Smooth muscle cell (in vitro differentiated cells): ENCODE measurements at regions not wholly inside any gene's neighbourhood (a gene's known extent, or its start where the extent isn't known, plus 50 kb on each side); places are given as distances from the start of the nearest gene placed in this dataset.

Experiments
- DNase-seq: peaks from one replicate; lab custom pipeline; 2025; ENCODE audit not compliant: unreplicated experiment; lab: John Stamatoyannopoulos, UW
- H2AFZ ChIP-seq: fragments of 200-600 bp; sonication (generic); 2 replicates; pipeline ENCODE4 v1.6.0; 2016; ENCODE audit warnings: antibody characterized with exemption, low read depth, mild to moderate bottlenecking
- H3F3A ChIP-seq: fragments of 200-600 bp; sonication (generic); 2 replicates; pipeline ENCODE4 v1.6.0; 2017; ENCODE audit warnings: antibody characterized with exemption, low read depth
- H3K27ac ChIP-seq: fragments of 200-600 bp; sonication (generic); 2 replicates; pipeline ENCODE4 v1.5.1; 2016; ENCODE audit warnings: low read depth, mild to moderate bottlenecking
- H3K27me3 ChIP-seq: fragments of 200-600 bp; sonication (generic); 2 replicates; pipeline ENCODE4 v1.6.1; 2016; ENCODE audit warnings: low read depth, mild to moderate bottlenecking
- H3K36me3 ChIP-seq: fragments of 200-600 bp; sonication (generic); 2 replicates; pipeline ENCODE4 v1.5.1; 2016; ENCODE audit warnings: low read depth
- H3K4me1 ChIP-seq: fragments of 200-600 bp; sonication (generic); 2 replicates; pipeline ENCODE4 v1.5.1; 2016; ENCODE audit warnings: low read depth
- H3K4me2 ChIP-seq: fragments of 200-600 bp; sonication (generic); 2 replicates; pipeline ENCODE4 v1.6.0; 2016; ENCODE audit warnings: mild to moderate bottlenecking
- H3K4me3 ChIP-seq: fragments of 200-600 bp; sonication (generic); 2 replicates; pipeline ENCODE4 v1.5.1; 2016; ENCODE audit warnings: mild to moderate bottlenecking
- H3K79me2 ChIP-seq: fragments of 200-600 bp; sonication (generic); 2 replicates; pipeline ENCODE4 v1.6.0; 2016; ENCODE audit warnings: low read depth, mild to moderate bottlenecking
- H3K9ac ChIP-seq: fragments of 200-600 bp; sonication (generic); 2 replicates; pipeline ENCODE4 v1.6.0; 2016; ENCODE audit warnings: low read depth
- H3K9me3 ChIP-seq: fragments of 200-600 bp; sonication (generic); replicated peaks from 2 replicates; pipeline ENCODE4 v1.5.1; 2016; ENCODE audit warnings: low read depth
- H4K20me1 ChIP-seq: fragments of 200-600 bp; sonication (generic); 2 replicates; pipeline ENCODE4 v1.6.0; 2016; ENCODE audit warnings: low read depth
- CTCF ChIP-seq: fragments of 200-600 bp; sonication (generic); IDR thresholded peaks from 2 replicates; pipeline ENCODE4 v1.5.1; 2017; ENCODE audit warnings: borderline replicate concordance, mild to moderate bottlenecking, antibody characterized with exemption; ENCODE audit not compliant: insufficient read depth, poor library complexity, severe bottlenecking
- WGBS: methylation state at CpG from one replicate; pipeline ENCODE4 v1.1.7; 2016; ENCODE audit warnings: low lambda C conversion rate; 5-methylcytosine and 5-hydroxymethylcytosine counted together

GRCh38 chr20:6959900-6960312 lies 192.4 kb downstream of the BMP2 start:
- Histone ChIP-seq H2AFZ (no peak overlapping the region), H3K36me3 (no peaks in the 10 kb centered on the region), H3K4me1 (peaks cover 3% of the 10 kb centered on the region), H3K4me3 (no peak overlapping the region), H3K4me2 (no peak overlapping the region), H4K20me1 (no peaks in the 10 kb centered on the region), H3K27ac (no peak overlapping the region), H3K9ac (no peak overlapping the region), H3K79me2 (no peaks in the 10 kb centered on the region), H3K9me3 (no peaks in the 10 kb centered on the region), H3K27me3 (no peaks in the 10 kb centered on the region), H3F3A (no peaks in the 10 kb centered on the region)
- no peak for TF ChIP-seq CTCF
- 26% methylated on average over 3 of the region's 3 CpGs for WGBS
- DNase-seq = no peak

- 75% methylated on average over 1 of the region's 1 CpG for WGBS
- Histone ChIP-seq H3K79me2 (no peaks in the 10 kb centered on the region), H3K9ac (no peak overlapping the region), H3K4me2 (no peak overlapping the region), H3K36me3 (no peaks in the 10 kb centered on the region), H3K27ac (no peak overlapping the region), H3K9me3 (no peaks in the 10 kb centered on the region), H3F3A (no peaks in the 10 kb centered on the region), H3K4me1 (no peaks in the 10 kb centered on the region), H3K4me3 (no peak overlapping the region), H4K20me1 (no peaks in the 10 kb centered on the region), H2AFZ (no peak overlapping the region), H3K27me3 (no peaks in the 10 kb centered on the region)
- DNase-seq = no peak
- TF ChIP-seq CTCF = no peak
Measured at GRCh38 chr20:6966721-6967120, 199.2 kb downstream of the BMP2 start.

DNA sequence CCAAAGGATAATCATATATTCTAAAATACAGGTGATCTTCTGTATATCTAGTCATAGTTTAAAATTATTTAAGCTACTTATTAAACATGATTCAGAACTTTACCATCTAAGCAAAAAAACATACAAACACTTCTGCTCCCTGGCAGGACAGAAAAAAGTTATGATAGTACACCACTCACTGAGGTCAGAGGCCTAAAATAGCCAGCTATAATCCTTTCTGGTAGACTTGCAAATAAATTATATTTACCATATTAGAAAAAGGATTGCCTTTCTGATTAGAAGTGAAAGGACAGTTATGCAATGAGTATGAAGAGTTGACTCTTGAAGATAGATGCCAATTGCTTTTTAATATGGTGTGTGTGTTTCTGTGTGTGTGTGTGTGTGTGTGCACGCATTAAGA lies 207.4 kb downstream of the BMP2 start:
- TF ChIP-seq CTCF = no peak
- DNase-seq = no peak
- no peak overlapping the region for H3K4me3 ChIP-seq
- no peak overlapping the region for H3K4me2 ChIP-seq
- no peaks in the 10 kb centered on the region for H3F3A ChIP-seq
- no peak overlapping the region for H2AFZ ChIP-seq
- no peaks in the 10 kb centered on the region for H3K4me1 ChIP-seq
- H3K9ac ChIP-seq = no peak overlapping the region
- no peak overlapping the region for H3K27ac ChIP-seq
- no peaks in the 10 kb centered on the region for H3K79me2 ChIP-seq
- no peaks in the 10 kb centered on the region for H4K20me1 ChIP-seq
- no peaks in the 10 kb centered on the region for H3K9me3 ChIP-seq
- no peaks in the 10 kb centered on the region for H3K27me3 ChIP-seq
- 74% methylated on average over 1 of the region's 1 CpG for WGBS
- H3K36me3 ChIP-seq = no peaks in the 10 kb centered on the region

GRCh38 chr20:6975311-6975710 lies 207.8 kb downstream of the BMP2 start:
- Histone ChIP-seq H3K9me3 (no peaks in the 10 kb centered on the region), H3K4me2 (no peak overlapping the region), H3K79me2 (no peaks in the 10 kb centered on the region), H4K20me1 (no peaks in the 10 kb centered on the region), H3K4me1 (no peaks in the 10 kb centered on the region), H3K36me3 (no peaks in the 10 kb centered on the region), H3K27me3 (no peaks in the 10 kb centered on the region), H2AFZ (no peak overlapping the region), H3K27ac (no peak overlapping the region), H3K4me3 (no peak overlapping the region), H3K9ac (no peak overlapping the region), H3F3A (no peaks in the 10 kb centered on the region)
- 87% methylated on average over 1 of the region's 1 CpG for WGBS
- DNase-seq = no peak
- TF ChIP-seq CTCF = no peak
